RWPE2 (cell line): ENCODE measurements at regions not wholly inside any gene's neighbourhood (a gene's known extent, or its start where the extent isn't known, plus 50 kb on each side); places are given as distances from the start of the nearest gene placed in this dataset.

Source experiments
- ATAC-seq: fragments of 200-7000 bp; cut with Tn5 transposase; 3 replicates; pipeline ENCODE4 v1.9.1; 2021; ENCODE audit warnings: low read depth
- DNase-seq: peaks from one replicate; pipeline ENCODE4 v3.0.0-alpha.2; 2020; ENCODE audit warnings: low spot score
- H3K27ac ChIP-seq: fragments of 450-650 bp; 2 replicates; pipeline ENCODE4 v1.5.1; 2017; ENCODE audit warnings: mild to moderate bottlenecking; ENCODE audit not compliant: poor library complexity, severe bottlenecking
- H3K27me3 ChIP-seq: fragments of 250-450 bp; sonication (Bioruptor Pico); 2 replicates; pipeline ENCODE4 v1.5.1; 2021; ENCODE audit warnings: mild to moderate bottlenecking, moderate library complexity; ENCODE audit not compliant: insufficient read depth, poor library complexity, severe bottlenecking
- H3K36me3 ChIP-seq: fragments of 250-450 bp; sonication (Bioruptor Pico); 2 replicates; pipeline ENCODE4 v1.5.1; 2020; ENCODE audit warnings: low read depth, mild to moderate bottlenecking, moderate library complexity
- H3K4me1 ChIP-seq: fragments of 250-450 bp; sonication (Bioruptor Pico); 2 replicates; pipeline ENCODE4 v1.5.1; 2021; ENCODE audit warnings: mild to moderate bottlenecking, moderate library complexity; ENCODE audit not compliant: insufficient read depth, poor library complexity, severe bottlenecking
- H3K4me3 ChIP-seq: fragments of 250-450 bp; sonication (Bioruptor Pico); 2 replicates; pipeline ENCODE4 v1.5.1; 2021; ENCODE audit warnings: mild to moderate bottlenecking, moderate library complexity; ENCODE audit not compliant: severe bottlenecking
- H3K9me3 ChIP-seq: fragments of 250-450 bp; sonication (Bioruptor Pico); 2 replicates; pipeline ENCODE4 v1.5.1; 2021; ENCODE audit warnings: mild to moderate bottlenecking, moderate library complexity; ENCODE audit not compliant: severe bottlenecking
- TF ChIP-seq, protein P1 (sequence below): fragments of 450-650 bp; IDR thresholded peaks from one replicate; pipeline ENCODE4 v1.5.1; 2017; ENCODE audit warnings: mild to moderate bottlenecking, moderate library complexity; ENCODE audit not compliant: poor library complexity, severe bottlenecking

DNA sequence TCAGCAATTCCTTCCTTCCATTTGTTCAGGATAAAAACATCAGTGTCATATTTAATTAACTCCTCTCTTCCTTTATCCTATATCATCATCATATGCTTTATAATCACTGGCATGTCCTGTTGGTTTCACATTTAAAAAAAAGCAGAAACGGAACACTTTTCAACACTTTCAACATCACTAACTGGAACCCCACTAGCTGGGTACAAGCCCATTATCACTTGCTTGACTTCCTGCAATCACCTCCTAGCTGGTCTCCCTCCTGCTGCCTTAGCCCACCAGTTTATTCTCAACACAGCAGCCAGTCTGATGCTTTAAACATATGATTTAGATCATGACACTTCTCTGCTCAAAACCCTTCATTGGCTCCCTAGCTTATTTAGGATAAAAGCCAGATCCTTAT lies 116.4 kb upstream of the LSM6 start:
- TF ChIP-seq, protein P1, sequence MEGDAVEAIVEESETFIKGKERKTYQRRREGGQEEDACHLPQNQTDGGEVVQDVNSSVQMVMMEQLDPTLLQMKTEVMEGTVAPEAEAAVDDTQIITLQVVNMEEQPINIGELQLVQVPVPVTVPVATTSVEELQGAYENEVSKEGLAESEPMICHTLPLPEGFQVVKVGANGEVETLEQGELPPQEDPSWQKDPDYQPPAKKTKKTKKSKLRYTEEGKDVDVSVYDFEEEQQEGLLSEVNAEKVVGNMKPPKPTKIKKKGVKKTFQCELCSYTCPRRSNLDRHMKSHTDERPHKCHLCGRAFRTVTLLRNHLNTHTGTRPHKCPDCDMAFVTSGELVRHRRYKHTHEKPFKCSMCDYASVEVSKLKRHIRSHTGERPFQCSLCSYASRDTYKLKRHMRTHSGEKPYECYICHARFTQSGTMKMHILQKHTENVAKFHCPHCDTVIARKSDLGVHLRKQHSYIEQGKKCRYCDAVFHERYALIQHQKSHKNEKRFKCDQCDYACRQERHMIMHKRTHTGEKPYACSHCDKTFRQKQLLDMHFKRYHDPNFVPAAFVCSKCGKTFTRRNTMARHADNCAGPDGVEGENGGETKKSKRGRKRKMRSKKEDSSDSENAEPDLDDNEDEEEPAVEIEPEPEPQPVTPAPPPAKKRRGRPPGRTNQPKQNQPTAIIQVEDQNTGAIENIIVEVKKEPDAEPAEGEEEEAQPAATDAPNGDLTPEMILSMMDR: no peak
- Histone ChIP-seq H3K27ac (no peak overlapping the region), H3K4me3 (no peak overlapping the region), H3K36me3 (no peaks in the 10 kb centered on the region), H3K27me3 (no peaks in the 10 kb centered on the region), H3K9me3 (no peaks in the 10 kb centered on the region), H3K4me1 (peaks cover 6% of the 10 kb centered on the region)
- DNase-seq (no peak), ATAC-seq (no peak)

DNA sequence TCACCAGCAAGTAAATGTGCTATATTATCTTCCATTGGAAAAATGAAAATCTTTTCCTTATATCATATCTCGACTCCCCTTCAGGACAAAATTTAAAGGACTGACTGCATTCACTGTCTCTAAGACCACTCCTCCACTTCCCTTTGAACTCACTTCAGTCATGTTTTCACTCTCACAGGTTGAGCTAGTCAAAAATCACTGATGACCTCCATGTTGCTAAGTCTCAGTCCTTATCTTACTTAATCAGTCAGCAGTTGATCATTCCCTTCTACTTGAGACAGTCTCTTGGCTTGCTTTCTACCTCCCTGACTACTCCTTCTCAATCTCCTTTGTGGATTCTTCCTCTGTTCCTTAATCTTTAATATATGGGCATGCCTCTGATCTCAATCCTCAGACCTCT lies 117.0 kb upstream of the LSM6 start:
- DNase-seq: no peak
- Histone ChIP-seq H3K36me3 (no peaks in the 10 kb centered on the region), H3K4me3 (no peak overlapping the region), H3K9me3 (no peaks in the 10 kb centered on the region), H3K27me3 (no peaks in the 10 kb centered on the region), H3K27ac (no peak overlapping the region), H3K4me1 (peaks cover 6% of the 10 kb centered on the region)
- TF ChIP-seq, protein P1: no peak
- no peak for ATAC-seq

DNA sequence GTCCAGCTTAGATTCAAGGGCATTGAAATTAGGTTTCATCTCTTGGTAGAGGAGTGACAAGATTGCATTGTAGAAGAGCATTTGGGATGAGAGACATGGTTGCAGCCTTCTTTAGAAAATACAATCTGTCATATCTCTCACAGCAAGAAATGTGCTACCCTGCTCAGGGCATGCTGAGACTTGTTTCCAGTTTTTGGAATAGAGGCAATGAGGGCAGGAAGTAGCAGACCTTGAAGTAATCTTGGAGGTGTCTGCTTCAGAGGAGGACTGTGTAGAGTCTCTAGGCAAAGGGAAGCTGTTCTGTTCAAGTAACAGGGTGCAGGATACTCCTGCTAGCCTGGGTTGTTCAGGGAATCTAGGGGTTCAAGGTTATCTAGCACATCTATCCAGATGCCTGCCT lies 116.1 kb upstream of the ZNF827 start:
- H3K36me3 ChIP-seq: no peaks in the 10 kb centered on the region
- H3K9me3 ChIP-seq: peaks cover 2% of the 10 kb centered on the region
- no peak overlapping the region for H3K4me3 ChIP-seq
- ATAC-seq (peak; percentile 52; the same call in 2 of the 3 replicates), DNase-seq (no peak)
- peaks cover 14% of the 10 kb centered on the region for H3K4me1 ChIP-seq
- no peaks in the 10 kb centered on the region for H3K27me3 ChIP-seq
- TF ChIP-seq, protein P1: no peak
- H3K27ac ChIP-seq: no peak overlapping the region

DNA sequence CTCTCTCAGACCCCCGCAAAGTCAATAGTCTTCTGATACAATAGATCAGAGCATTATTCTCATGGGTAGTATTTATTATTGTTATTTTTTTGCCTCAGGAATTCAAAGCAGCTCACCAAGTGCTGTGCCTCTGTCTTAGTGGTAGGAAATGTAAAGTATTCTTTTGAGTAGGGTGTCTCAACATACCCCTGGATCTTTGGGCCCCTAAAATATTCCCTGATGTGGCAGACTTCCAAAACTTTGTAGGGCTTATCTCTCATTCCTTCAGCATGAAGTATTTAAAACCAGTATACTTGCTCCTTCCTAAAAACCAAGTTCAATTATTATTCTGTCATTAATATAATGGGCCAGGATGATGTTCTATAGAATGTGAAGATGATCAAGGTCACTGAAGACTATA lies 115.3 kb upstream of the ZNF827 start:
- ATAC-seq: no peak

DNA sequence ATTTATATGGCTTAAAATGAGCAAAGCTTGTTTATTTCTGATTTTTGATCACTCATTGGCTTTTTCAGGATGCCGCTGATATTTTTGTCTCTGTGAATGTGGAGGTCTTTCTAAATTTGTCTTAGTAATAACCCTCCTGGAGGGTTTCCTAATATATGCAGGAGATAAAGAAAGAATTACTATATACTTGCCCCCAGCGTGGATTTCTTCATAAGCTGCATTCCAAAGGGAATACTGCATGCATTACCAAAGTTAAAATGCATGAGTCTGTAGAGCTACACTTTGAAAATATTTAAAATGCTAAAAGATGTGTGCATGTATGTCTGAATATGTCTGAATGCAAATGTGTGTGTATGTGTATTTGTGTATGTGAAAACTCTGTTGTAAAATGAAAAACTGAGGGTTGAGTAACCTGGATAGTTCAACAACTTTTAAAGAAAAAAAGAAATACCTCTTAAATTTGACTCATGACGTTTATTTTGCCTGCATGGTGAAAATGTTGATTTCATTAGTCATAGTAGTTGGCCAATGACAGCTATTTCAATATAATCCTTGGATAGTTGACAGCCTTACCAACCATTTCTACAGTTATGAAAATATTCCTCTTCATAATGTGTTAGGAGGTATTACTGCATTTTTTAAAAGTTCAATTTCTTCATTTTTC lies 113.2 kb upstream of the ZNF827 start:
- peaks cover 2% of the 10 kb centered on the region for H3K9me3 ChIP-seq
- no peaks in the 10 kb centered on the region for H3K27me3 ChIP-seq
- DNase-seq (no peak), ATAC-seq (peak; percentile 78)
- peaks cover 14% of the 10 kb centered on the region for H3K4me1 ChIP-seq
- TF ChIP-seq, protein P1: no peak
- H3K36me3 ChIP-seq: no peaks in the 10 kb centered on the region
- no peak overlapping the region for H3K4me3 ChIP-seq
- no peak overlapping the region for H3K27ac ChIP-seq

More for the DNA sequence above, 115.3 kb upstream of the ZNF827 start:
- DNase-seq: no peak
- H3K27ac ChIP-seq: no peak overlapping the region
- no peak overlapping the region for H3K4me3 ChIP-seq
- H3K4me1 ChIP-seq: peaks cover 14% of the 10 kb centered on the region
- H3K9me3 ChIP-seq: peaks cover 2% of the 10 kb centered on the region
- H3K27me3 ChIP-seq: no peaks in the 10 kb centered on the region
- H3K36me3 ChIP-seq: no peaks in the 10 kb centered on the region
- TF ChIP-seq, protein P1: no peak
